PC-3 (cell line): ENCODE measurements at regions not wholly inside any gene's neighbourhood (a gene's known extent, or its start where the extent isn't known, plus 50 kb on each side); places are given as distances from the start of the nearest gene placed in this dataset.
A peak's percentile ranks its signal among the peaks of the same experiment; 100 is the strongest.
"Not testable (repeated sequence)": the region's sequence is repeated elsewhere in the genome, so short reads cannot be mapped to it uniquely, and the experiment has no call there.

ENCODE experiments used
- ATAC-seq: fragments of 200-7000 bp; cut with Tn5 transposase; 2 replicates; pipeline ENCODE4 v1.9.1; 2020; ENCODE audit warnings: mild to moderate bottlenecking, moderate library complexity
- BruUV-seq: library from RNA; stranded (reverse); fragments of 400-500 nt; replicated peaks from 2 replicates; lab custom pipeline; 2021; lab: Mats Ljungman, UMichigan
- CTCF ChIA-PET: fragments of 300-600 bp; sonication (Branson Sonifier 250); formaldehyde crosslinking; loops from one replicate; lab custom pipeline; 2022; ENCODE audit warnings: antibody characterized with exemption; lab: Charles Lee
- POLR2A ChIA-PET: fragments of 300-600 bp; sonication (Branson Sonifier 250); formaldehyde crosslinking; loops from one replicate; lab custom pipeline; 2022; ENCODE audit warnings: antibody characterized with exemption; ENCODE audit not compliant: unreplicated experiment; lab: Charles Lee
- DNase-seq: peaks from one replicate; pipeline ENCODE4 v3.0.0-alpha.2; 2015
- H2AFZ ChIP-seq: fragments of 300-600 bp; sonication (generic); 2 replicates; pipeline ENCODE4 v1.6.0; 2016; ENCODE audit warnings: antibody characterized with exemption, low read length
- H3F3A ChIP-seq: fragments of 300-600 bp; sonication (generic); one replicate; pipeline ENCODE4 v1.6.0; 2017; ENCODE audit warnings: antibody characterized with exemption, low read length, control low read depth, mild to moderate bottlenecking; ENCODE audit not compliant: unreplicated experiment
- H3K27ac ChIP-seq: fragments of 300-600 bp; sonication (generic); 2 replicates; pipeline ENCODE4 v1.5.1; 2016; ENCODE audit warnings: mild to moderate bottlenecking, low read length
- H3K27me3 ChIP-seq: fragments of 300-600 bp; sonication (generic); 2 replicates; pipeline ENCODE4 v1.6.1; 2016; ENCODE audit warnings: low read length, mixed read lengths
- H3K36me3 ChIP-seq: fragments of 300-600 bp; sonication (generic); 2 replicates; pipeline ENCODE4 v1.6.1; 2016; ENCODE audit warnings: low read depth, mixed run types, low read length, mixed read lengths
- H3K4me1 ChIP-seq: fragments of 300-600 bp; sonication (generic); 2 replicates; pipeline ENCODE4 v1.5.1; 2016; ENCODE audit warnings: low read length; ENCODE audit not compliant: insufficient read depth
- H3K4me2 ChIP-seq: fragments of 300-600 bp; sonication (generic); 2 replicates; pipeline ENCODE4 v1.6.0; 2016; ENCODE audit warnings: low read length
- H3K4me3 ChIP-seq: fragments of 300-600 bp; sonication (generic); 2 replicates; pipeline ENCODE4 v1.5.1; 2016; ENCODE audit warnings: mild to moderate bottlenecking, low read length, mixed read lengths
- H3K79me2 ChIP-seq: fragments of 300-600 bp; sonication (generic); 2 replicates; pipeline ENCODE4 v1.6.1; 2017; ENCODE audit warnings: low read length, mixed read lengths
- H3K9ac ChIP-seq: fragments of 300-600 bp; sonication (generic); 2 replicates; pipeline ENCODE4 v1.6.0; 2016; ENCODE audit warnings: mild to moderate bottlenecking, low read length
- H3K9me2 ChIP-seq: fragments of 300-600 bp; sonication (generic); replicated peaks from 2 replicates; pipeline ENCODE4 v1.6.1; 2016; ENCODE audit warnings: mixed run types, low read length, mixed read lengths
- H3K9me3 ChIP-seq: fragments of 300-600 bp; sonication (generic); 2 replicates; pipeline ENCODE4 v1.6.1; 2016; ENCODE audit warnings: low read length, mixed read lengths
- H4K20me1 ChIP-seq: fragments of 300-600 bp; sonication (generic); 2 replicates; pipeline ENCODE4 v1.6.1; 2016; ENCODE audit warnings: low read length, mixed read lengths
- EZH2 ChIP-seq: fragments of 300-600 bp; sonication (generic); IDR thresholded peaks from one replicate; pipeline ENCODE4 v1.6.1; 2017; ENCODE audit warnings: antibody characterized with exemption, mild to moderate bottlenecking, low read length; ENCODE audit not compliant: unreplicated experiment
- EZH2phosphoT487 ChIP-seq: fragments of 300-600 bp; sonication (generic); IDR thresholded peaks from 2 replicates; pipeline ENCODE4 v1.6.1; 2018; ENCODE audit warnings: mild to moderate bottlenecking, antibody characterized with exemption, low read length, borderline replicate concordance
- intact Hi-C: fragments of 100-400 bp; cut with micrococcal nuclease; formaldehyde crosslinking; loops from 2 replicates; pipeline ENCODE4 v1.9.0; 2023
- TF ChIP-seq, protein P1 (sequence below): fragments of 300-600 bp; sonication (generic); conservative IDR thresholded peaks from 2 replicates; pipeline ENCODE4 v1.5.1; 2017; ENCODE audit warnings: antibody characterized with exemption, low read depth, mild to moderate bottlenecking, low read length

GRCh38 chr4:187666034-187666433 lies 329.5 kb upstream of the ZFP42 start:
- Histone ChIP-seq H3F3A (no peaks in the 10 kb centered on the region), H3K4me2 (no peak overlapping the region), H3K9me3 (no peaks in the 10 kb centered on the region), H3K9me2 (no peaks in the 10 kb centered on the region), H3K9ac (no peak overlapping the region), H3K36me3 (no peaks in the 10 kb centered on the region), H2AFZ (no peak overlapping the region), H3K4me3 (no peak overlapping the region), H3K79me2 (no peaks in the 10 kb centered on the region), H3K4me1 (no peaks in the 10 kb centered on the region), H4K20me1 (no peaks in the 10 kb centered on the region), H3K27me3 (no peaks in the 10 kb centered on the region), H3K27ac (no peak overlapping the region)
- POLR2A ChIA-PET, result no interaction called here
- DNase-seq, result no peak
- BruUV-seq, result no TSS peak
- no peak for ATAC-seq
- no peak for TF ChIP-seq EZH2phosphoT487
- TF ChIP-seq EZH2, result no peak
- TF ChIP-seq, protein P1, sequence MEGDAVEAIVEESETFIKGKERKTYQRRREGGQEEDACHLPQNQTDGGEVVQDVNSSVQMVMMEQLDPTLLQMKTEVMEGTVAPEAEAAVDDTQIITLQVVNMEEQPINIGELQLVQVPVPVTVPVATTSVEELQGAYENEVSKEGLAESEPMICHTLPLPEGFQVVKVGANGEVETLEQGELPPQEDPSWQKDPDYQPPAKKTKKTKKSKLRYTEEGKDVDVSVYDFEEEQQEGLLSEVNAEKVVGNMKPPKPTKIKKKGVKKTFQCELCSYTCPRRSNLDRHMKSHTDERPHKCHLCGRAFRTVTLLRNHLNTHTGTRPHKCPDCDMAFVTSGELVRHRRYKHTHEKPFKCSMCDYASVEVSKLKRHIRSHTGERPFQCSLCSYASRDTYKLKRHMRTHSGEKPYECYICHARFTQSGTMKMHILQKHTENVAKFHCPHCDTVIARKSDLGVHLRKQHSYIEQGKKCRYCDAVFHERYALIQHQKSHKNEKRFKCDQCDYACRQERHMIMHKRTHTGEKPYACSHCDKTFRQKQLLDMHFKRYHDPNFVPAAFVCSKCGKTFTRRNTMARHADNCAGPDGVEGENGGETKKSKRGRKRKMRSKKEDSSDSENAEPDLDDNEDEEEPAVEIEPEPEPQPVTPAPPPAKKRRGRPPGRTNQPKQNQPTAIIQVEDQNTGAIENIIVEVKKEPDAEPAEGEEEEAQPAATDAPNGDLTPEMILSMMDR, result no peak
- CTCF ChIA-PET, result no interaction called here
- intact Hi-C loops, result no loop called here

DNA sequence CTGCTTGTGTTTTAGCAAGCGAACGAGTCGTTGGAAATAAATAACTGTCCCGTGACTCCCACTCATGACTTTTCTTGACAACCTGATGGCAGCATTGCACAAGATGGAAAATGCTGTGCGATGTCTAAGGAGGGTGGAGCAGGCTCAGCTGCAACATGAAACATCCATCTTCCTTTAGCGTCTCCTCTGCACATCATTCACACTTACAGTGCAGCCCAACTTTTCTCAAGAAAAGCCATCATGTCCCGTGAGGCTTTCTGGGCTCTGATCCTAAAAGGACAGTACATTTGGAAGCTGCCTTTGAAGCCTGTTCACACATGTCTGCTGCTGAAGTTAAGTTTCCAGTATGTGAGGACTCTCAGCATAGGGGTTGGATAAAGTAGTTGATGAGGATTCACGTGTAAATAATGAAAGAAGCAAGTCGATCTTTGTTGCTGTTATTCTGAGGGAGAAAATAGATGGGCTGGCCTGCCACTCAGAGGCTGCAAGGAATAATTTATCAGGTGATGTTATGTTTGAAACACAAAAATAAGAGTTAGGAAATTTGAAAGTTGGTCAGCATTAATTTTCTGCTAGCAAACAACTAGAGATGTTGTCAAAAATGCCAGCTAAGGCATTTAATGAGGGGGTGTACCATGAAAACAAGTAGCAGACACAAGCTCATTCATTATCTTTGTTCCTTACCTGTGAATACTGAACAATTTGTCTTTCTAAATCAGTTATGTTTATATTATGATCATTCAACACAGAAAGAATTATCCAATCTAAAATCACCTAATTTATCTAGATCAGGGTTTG lies 328.7 kb upstream of the ZFP42 start:
- CTCF ChIA-PET, result no interaction called here
- H3K9me2 ChIP-seq, result no peaks in the 10 kb centered on the region
- H4K20me1 ChIP-seq, result no peaks in the 10 kb centered on the region
- H2AFZ ChIP-seq, result no peak overlapping the region
- DNase-seq, result no peak
- TF ChIP-seq, protein P1, result no peak
- TF ChIP-seq EZH2phosphoT487, result no peak
- no peak for TF ChIP-seq EZH2
- no peak overlapping the region for H3K27ac ChIP-seq
- no TSS peak for BruUV-seq
- H3K4me3 ChIP-seq, result no peak overlapping the region
- no peak overlapping the region for H3K4me2 ChIP-seq
- POLR2A ChIA-PET, result no interaction called here
- no peaks in the 10 kb centered on the region for H3K36me3 ChIP-seq
- H3K9me3 ChIP-seq, result no peaks in the 10 kb centered on the region
- intact Hi-C loops, result no loop called here
- H3K4me1 ChIP-seq, result no peaks in the 10 kb centered on the region
- no peaks in the 10 kb centered on the region for H3F3A ChIP-seq
- no peaks in the 10 kb centered on the region for H3K27me3 ChIP-seq
- H3K9ac ChIP-seq, result no peak overlapping the region
- ATAC-seq, result no peak
- H3K79me2 ChIP-seq, result no peaks in the 10 kb centered on the region

- no peaks in the 10 kb centered on the region for H3K79me2 ChIP-seq
- H3K36me3 ChIP-seq, result no peaks in the 10 kb centered on the region
- no peak overlapping the region for H3K9ac ChIP-seq
- no peak overlapping the region for H3K4me3 ChIP-seq
- no peaks in the 10 kb centered on the region for H3K4me1 ChIP-seq
- CTCF ChIA-PET, result no interaction called here
- POLR2A ChIA-PET, result no interaction called here
- no peaks in the 10 kb centered on the region for H3K27me3 ChIP-seq
- H3K4me2 ChIP-seq, result no peak overlapping the region
- peak; percentile 40 for ATAC-seq
- intact Hi-C loops, result no loop called here
- H2AFZ ChIP-seq, result no peak overlapping the region
- BruUV-seq, result no TSS peak
- H3K9me3 ChIP-seq, result no peaks in the 10 kb centered on the region
- H3K9me2 ChIP-seq, result no peaks in the 10 kb centered on the region
- no peak overlapping the region for H3K27ac ChIP-seq
- TF ChIP-seq EZH2 (no peak), EZH2phosphoT487 (no peak)
- TF ChIP-seq, protein P1, result no peak
- peak; percentile 42 for DNase-seq
- no peaks in the 10 kb centered on the region for H4K20me1 ChIP-seq
- H3F3A ChIP-seq, result no peaks in the 10 kb centered on the region
Observed at GRCh38 chr4:187668526-187669082, 327.0 kb upstream of the ZFP42 start.

- H3K9ac ChIP-seq, BruUV-seq, H3K9me2 ChIP-seq, intact Hi-C loops, H3K27ac ChIP-seq, H3K27me3 ChIP-seq, H2AFZ ChIP-seq, CTCF ChIA-PET, H3K4me2 ChIP-seq, H3K4me1 ChIP-seq, POLR2A ChIA-PET, H4K20me1 ChIP-seq, DNase-seq, H3K4me3 ChIP-seq, H3K9me3 ChIP-seq, H3K79me2 ChIP-seq, ATAC-seq, H3K36me3 ChIP-seq, H3F3A ChIP-seq: not testable (repeated sequence)
Observed at GRCh38 chr4:187671521-187671920, 324.1 kb upstream of the ZFP42 start.
